T-helper 2 cell (primary cell): ENCODE measurements at regions not wholly inside any gene's neighbourhood (a gene's known extent, or its start where the extent isn't known, plus 50 kb on each side); places are given as distances from the start of the nearest gene placed in this dataset.

ENCODE experiments used
- DNase-seq, 5 experiments: peaks; one replicate each; pipeline versions ENCODE4 v3.0.0 to v3.0.0-alpha.2; 2012 to 2022

GRCh38 chr1:182149411-182149965 lies 88.0 kb upstream of the ZNF648 start:
- DNase-seq = peak in 1 of 5 experiments; percentile 43

GRCh38 chr1:182147951-182148350 lies 86.4 kb upstream of the ZNF648 start:
- no peak for DNase-seq

DNA sequence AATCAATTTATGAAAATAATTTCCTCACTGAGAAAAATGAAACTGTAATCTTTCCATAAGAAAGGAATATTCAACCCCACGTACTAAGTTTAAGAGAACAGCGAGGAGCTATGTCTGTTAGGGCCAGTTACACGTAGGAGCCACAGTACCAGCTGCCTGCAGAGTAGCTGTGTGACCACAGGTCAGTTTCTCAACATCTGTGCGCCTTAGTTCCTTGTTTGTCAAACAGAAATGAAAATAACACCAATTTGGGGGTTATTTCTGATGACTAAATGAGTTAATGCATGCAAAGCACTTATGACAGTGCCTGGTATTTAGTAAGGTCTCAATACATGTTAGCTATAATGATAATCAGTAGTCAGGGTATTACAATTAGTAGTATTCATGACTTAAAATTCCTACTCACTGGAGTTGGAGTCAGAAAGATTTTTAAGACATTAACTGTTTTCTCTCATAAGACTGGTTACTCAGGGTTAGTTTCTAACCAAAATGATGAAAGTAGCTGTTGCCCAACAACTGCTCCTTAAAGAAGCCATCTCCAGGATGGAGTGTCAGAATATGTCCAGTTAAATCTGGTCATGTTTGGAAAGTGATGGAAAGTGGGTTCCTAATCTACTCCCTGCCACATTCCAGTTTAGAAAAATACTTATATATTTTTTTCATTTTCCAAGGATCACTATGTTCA lies 85.8 kb upstream of the ZNF648 start:
- no peak for DNase-seq

- DNase-seq = no peak
These were observed 84.8 kb upstream of the ZNF648 start for GRCh38 chr1:182146286-182146685.

- no peak for DNase-seq
These were observed 83.9 kb upstream of the ZNF648 start for GRCh38 chr1:182145441-182145840.

- no peak for DNase-seq
These were observed 83.1 kb upstream of the ZNF648 start for GRCh38 chr1:182144646-182145030.

DNA sequence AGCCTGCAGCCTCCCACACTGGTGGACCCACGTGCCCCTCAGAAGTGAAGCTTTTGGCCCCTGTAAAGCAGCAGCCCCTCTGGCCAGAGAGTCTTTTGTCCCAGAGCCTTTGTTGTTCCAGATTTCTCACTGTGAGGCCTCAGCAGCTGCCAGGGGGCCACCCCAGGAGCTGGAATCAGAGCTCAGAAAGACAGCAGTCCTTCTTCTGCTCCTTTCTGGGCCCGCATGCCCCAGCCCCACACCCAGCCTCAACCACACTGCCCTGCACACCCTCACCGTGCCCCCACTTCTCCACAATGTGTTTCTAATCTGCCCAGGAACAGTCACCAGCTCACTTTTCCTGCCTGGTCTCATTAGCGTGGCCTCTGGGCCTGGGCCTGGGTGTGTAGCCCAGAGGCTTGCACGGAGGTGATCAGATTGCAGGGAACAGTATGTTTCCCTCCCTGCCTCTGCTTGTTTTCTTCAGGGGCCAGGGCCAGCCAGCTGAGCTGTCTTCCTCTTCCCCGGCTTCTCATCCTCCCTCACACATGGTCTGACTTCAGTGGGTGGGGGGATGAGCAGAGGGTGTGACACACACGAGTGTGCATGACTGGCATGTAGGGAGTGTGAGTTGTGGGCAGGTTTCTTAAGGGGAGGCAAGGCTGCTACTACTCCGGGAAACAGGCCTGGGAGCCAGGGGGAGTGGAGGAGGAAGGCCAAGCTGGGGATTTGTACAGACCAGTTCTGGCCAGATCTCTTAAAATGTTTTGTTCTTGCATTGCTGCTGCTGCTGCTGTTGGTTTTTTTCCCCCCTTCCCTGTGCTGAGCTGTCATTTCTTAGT lies 82.5 kb upstream of the ZNF648 start:
- DNase-seq = no peak

DNA sequence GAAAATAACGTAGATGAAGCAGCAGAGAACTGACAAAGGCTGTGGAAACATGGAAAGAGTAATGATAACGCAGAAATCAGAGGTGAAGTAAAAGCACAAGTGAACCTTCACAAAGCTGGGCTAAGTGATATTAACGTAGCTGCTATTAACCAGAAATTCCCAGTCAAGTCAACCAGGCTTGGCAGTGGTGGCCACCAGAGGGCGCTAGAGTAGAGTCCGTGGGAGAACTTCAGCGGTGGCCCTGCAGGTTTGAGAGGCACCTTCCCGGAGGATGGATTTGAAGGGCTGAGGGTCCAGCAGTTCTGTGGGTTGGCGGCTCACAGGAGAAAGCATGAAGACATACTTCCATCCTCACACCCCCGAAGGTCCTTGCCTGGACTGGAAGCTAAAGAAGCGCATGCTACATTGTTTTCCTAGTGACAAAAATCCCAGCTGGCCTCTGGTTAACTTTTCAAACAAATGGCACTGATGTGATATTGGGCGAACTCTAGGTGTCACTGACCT lies 81.7 kb upstream of the ZNF648 start:
- DNase-seq = peak; percentile 51 to 86 (median 77)

DNA sequence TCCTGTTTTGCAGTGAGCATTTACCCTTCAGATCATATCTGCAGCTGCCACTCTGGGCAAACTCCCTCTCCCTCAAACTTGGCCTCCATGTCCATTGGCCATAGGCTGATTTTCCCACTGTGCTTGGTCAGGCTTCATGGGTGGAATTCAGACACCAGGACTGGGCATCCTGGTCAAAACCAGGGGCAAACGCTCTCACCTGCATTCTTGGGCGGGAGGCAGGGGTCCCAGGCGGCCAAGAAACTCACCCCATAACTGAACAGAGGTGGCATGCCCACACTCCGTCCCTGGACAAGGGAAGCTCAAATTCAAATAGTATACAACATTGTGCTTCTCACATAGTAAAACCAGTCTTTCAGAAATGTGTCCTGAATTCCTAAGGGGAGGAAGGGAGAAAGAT lies 81.1 kb upstream of the ZNF648 start:
- no peak for DNase-seq

DNA sequence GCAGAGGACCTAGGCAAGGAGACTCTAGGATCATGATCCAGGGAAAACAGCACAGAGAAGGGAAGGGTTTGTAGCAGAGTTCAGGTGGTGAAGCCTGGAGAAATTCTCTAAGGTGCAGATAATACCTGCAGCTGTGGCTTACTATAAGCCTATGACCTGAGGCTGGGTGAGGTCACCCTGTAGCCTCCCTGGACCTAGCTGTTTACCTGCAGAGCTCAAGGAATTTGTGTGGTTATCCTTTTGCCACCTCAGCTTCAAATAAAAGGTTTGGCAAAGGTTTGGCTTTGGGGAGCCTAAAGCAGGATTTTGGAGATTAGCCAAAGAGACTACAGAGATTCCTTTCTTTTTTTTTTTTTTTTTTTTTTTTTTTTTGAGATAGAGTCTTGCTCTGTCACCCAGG lies 79.5 kb upstream of the ZNF648 start:
- DNase-seq = no peak

DNA sequence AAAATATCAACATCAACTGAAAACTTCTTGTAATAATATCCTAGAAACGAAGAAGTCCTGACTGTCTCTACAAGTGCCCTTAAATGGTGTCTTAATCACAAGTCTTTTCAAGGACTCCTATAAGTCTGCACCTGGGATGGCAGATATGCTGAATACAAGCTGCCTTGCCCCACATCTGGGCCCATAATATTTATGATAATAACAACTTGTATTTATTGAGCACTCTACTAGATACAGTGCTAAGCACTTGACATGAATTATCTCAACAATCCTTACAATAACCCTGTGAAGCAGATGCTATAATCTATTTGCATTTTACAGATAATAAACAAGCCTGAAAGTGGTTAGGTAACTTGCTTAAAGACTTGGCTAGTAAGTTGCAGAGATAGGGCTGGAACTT lies 78.0 kb upstream of the ZNF648 start:
- DNase-seq = no peak

- DNase-seq = no peak
These were observed 76.0 kb upstream of the ZNF648 start for GRCh38 chr1:182137546-182137945.

GRCh38 chr1:182135946-182136345 lies 74.4 kb upstream of the ZNF648 start:
- DNase-seq = peak in 1 of 5 experiments; percentile 14

GRCh38 chr1:182134257-182134656 lies 72.7 kb upstream of the ZNF648 start:
- DNase-seq = no peak

- DNase-seq = no peak
These were observed 71.7 kb upstream of the ZNF648 start for GRCh38 chr1:182133181-182133580.

- DNase-seq = no peak
These were observed 67.9 kb upstream of the ZNF648 start for GRCh38 chr1:182129398-182129797.

- DNase-seq = no peak
These were observed 67.0 kb upstream of the ZNF648 start for GRCh38 chr1:182128502-182128901.

GRCh38 chr1:182127656-182128055 lies 66.1 kb upstream of the ZNF648 start:
- no peak for DNase-seq

GRCh38 chr1:182126272-182126800 lies 64.8 kb upstream of the ZNF648 start:
- no peak for DNase-seq

DNA sequence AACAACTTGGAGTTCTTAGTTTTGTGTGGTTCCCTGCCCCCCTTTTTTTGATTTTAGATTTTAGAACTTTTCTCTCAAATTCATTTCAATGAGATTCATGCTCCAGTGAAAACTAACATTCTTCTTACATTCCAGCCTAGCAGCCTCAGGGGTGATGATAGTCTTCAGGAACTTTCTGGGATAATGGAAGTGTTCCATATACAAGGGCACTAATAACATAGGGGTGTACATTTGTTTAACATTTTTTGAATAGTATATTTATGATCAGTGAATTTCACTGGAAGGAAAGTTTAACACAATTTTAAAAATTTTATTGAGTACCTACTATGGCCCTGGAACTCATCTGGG lies 61.4 kb upstream of the ZNF648 start:
- no peak for DNase-seq

GRCh38 chr1:182122256-182122912 lies 60.9 kb upstream of the ZNF648 start:
- no peak for DNase-seq

DNA sequence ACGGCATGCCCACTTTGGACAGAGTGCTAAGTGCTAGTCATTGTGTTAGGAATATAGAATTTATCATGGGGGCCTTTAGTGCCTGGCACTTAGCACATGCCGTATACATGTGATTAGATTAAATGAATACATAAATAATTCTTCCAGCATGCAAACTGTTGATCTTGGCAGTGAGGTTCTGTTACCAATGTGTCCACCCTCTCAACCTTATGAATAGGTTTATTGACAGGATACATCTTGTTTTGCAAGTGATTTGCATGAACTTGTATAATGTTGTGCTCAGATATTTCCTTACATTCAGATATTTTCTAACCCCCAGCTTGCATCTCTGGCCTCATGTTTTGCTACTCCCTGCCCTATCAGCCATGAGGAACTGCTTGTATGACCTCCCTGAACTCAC lies 60.3 kb upstream of the ZNF648 start:
- no peak for DNase-seq
